Thyroid gland (tissue), 4 donors: ENCODE measurements at regions not wholly inside any gene's neighbourhood (a gene's known extent, or its start where the extent isn't known, plus 50 kb on each side); places are given as distances from the start of the nearest gene placed in this dataset.

Experiments used
- DNase-seq, 2 donors: peaks; one replicate each; pipeline ENCODE4 v3.0.0-alpha.2; 2019
- H3K27ac ChIP-seq, 3 donors: fragments of 200-600 bp; sonication (generic); 1 replicate in 2 of 3; 2 replicates in 1 of 3; pipeline ENCODE4 v1.5.1; 2016 to 2019; ENCODE audit warnings: mild to moderate bottlenecking in 1 of 3, moderate library complexity in 1 of 3
- H3K27me3 ChIP-seq: fragments of 200-600 bp; sonication (generic); one replicate; pipeline ENCODE4 v1.5.1; 2019
- H3K36me3 ChIP-seq, 2 donors: fragments of 200-600 bp; sonication (generic); one replicate each; pipeline ENCODE4 v1.5.1; 2016 to 2019
- H3K4me1 ChIP-seq, 2 donors: fragments of 200-600 bp; sonication (generic); one replicate each; pipeline ENCODE4 v1.5.1; 2017 to 2019
- H3K4me3 ChIP-seq, 3 donors: fragments of 200-600 bp; sonication (generic); replicated peaks in 1 of 3; 1 replicate in 2 of 3; 2 replicates in 1 of 3; pipeline ENCODE4 v1.5.1; 2016; ENCODE audit warnings: mild to moderate bottlenecking in 1 of 3
- H3K9me3 ChIP-seq: fragments of 200-600 bp; sonication (generic); one replicate; pipeline ENCODE4 v1.5.1; 2017
- CTCF ChIP-seq, 6 experiments: fragments of 200-600 bp in 3 of 6; fragments of 450-650 bp in 3 of 6; sonication (generic) in 3 of 6; IDR thresholded peaks; one replicate each; pipeline ENCODE4 v1.5.1; 2016 to 2019; ENCODE audit warnings: antibody characterized with exemption in 6 of 6, mild to moderate bottlenecking in 2 of 6, inconsistent platforms in 1 of 6, moderate library complexity in 1 of 6
- POLR2A ChIP-seq, 2 donors: fragments of 450-650 bp; IDR thresholded peaks; one replicate each; pipeline ENCODE4 v1.6.1; 2017; ENCODE audit warnings: antibody characterized with exemption in 2 of 2, mild to moderate bottlenecking in 2 of 2, moderate library complexity in 1 of 2
- WGBS, 2 donors: methylation state at CpG; one replicate each; pipeline ENCODE4 v1.1.5; 2017; 5-methylcytosine and 5-hydroxymethylcytosine counted together
- intact Hi-C: fragments of 100-400 bp; cut with DNase I; formaldehyde crosslinking; loops from one replicate; pipeline ENCODE4 v1.15.1; 2023

GRCh38 chr15:29942548-29942947, 120.3 kb upstream of the TJP1 start:
- no peaks in the 10 kb centered on the region for H3K9me3 ChIP-seq
- H3K4me3 ChIP-seq: no peak overlapping the region
- no peaks in the 10 kb centered on the region for H3K36me3 ChIP-seq
- no peak for TF ChIP-seq POLR2A (IDR thresholded peaks at IDR 0.05)
- no peak for TF ChIP-seq CTCF (IDR thresholded peaks at IDR 0.05)
- no peaks in the 10 kb centered on the region for H3K27me3 ChIP-seq
- 38 to 49% methylated on average over 7 of the region's 7 CpGs for WGBS, 2 donors
- H3K4me1 ChIP-seq: peaks cover 0 to 5% of the 10 kb centered on the region in 2 donors
- no peak overlapping the region for H3K27ac ChIP-seq
- intact Hi-C loops: loop anchor here (10.0 kb wide), 1 partner anchor 62 kb away; no protein-coding TSS in a partner anchor
- peak; percentile 43 to 44 for DNase-seq

- peak; percentile 11 to 30 for DNase-seq
- H3K4me1 ChIP-seq: peaks cover 0 to 5% of the 10 kb centered on the region in 2 donors
- intact Hi-C loops: loop anchor here (10.0 kb wide), 1 partner anchor 63 kb away; no protein-coding TSS in a partner anchor
- H3K27me3 ChIP-seq: no peaks in the 10 kb centered on the region
- no peak overlapping the region for H3K4me3 ChIP-seq
- 38 to 40% methylated on average over 3 of the region's 3 CpGs for WGBS, 2 donors
- TF ChIP-seq CTCF (IDR thresholded peaks at IDR 0.05): peak in 4 of 6 experiments; percentile 30 to 58 (median 48)
- no peak for TF ChIP-seq POLR2A (IDR thresholded peaks at IDR 0.05)
- no peaks in the 10 kb centered on the region for H3K9me3 ChIP-seq
- H3K36me3 ChIP-seq: no peaks in the 10 kb centered on the region
- no peak overlapping the region for H3K27ac ChIP-seq
Measured at GRCh38 chr15:29942143-29942542, 119.9 kb upstream of the TJP1 start.

GRCh38 chr15:29939404-29939803, 117.1 kb upstream of the TJP1 start:
- DNase-seq: no peak
- 95 to 100% methylated on average over 1 of the region's 1 CpG for WGBS, 2 donors
- intact Hi-C loops: loop anchor here (10.0 kb wide), 1 partner anchor 275 kb away; no protein-coding TSS in a partner anchor
- Histone ChIP-seq H3K4me3 (no peak overlapping the region), H3K9me3 (no peaks in the 10 kb centered on the region), H3K36me3 (no peaks in the 10 kb centered on the region), H3K4me1 (peaks cover 0 to 5% of the 10 kb centered on the region in 2 donors), H3K27ac (no peak overlapping the region), H3K27me3 (no peaks in the 10 kb centered on the region)
- TF ChIP-seq POLR2A (IDR thresholded peaks at IDR 0.05): no peak
- no peak for TF ChIP-seq CTCF (IDR thresholded peaks at IDR 0.05)

- TF ChIP-seq POLR2A (IDR thresholded peaks at IDR 0.05) (no peak), CTCF (IDR thresholded peaks at IDR 0.05) (no peak)
- Histone ChIP-seq H3K27ac (no peak overlapping the region), H3K4me1 (peaks cover 0 to 5% of the 10 kb centered on the region in 2 donors), H3K9me3 (no peaks in the 10 kb centered on the region), H3K36me3 (no peaks in the 10 kb centered on the region), H3K4me3 (no peak overlapping the region), H3K27me3 (no peaks in the 10 kb centered on the region)
- no peak for DNase-seq
- 77 to 80% methylated on average over 14 of the region's 14 CpGs for WGBS, 2 donors
- intact Hi-C loops: loop anchor here (10.0 kb wide), 1 partner anchor 274 kb away; no protein-coding TSS in a partner anchor
Measured at GRCh38 chr15:29938361-29939335, 116.4 kb upstream of the TJP1 start.

GRCh38 chr15:29937956-29938355, 115.7 kb upstream of the TJP1 start:
- intact Hi-C loops: loop anchor here (10.0 kb wide), 1 partner anchor 273 kb away; no protein-coding TSS in a partner anchor
- TF ChIP-seq POLR2A (IDR thresholded peaks at IDR 0.05): no peak
- TF ChIP-seq CTCF (IDR thresholded peaks at IDR 0.05): no peak
- no peak overlapping the region for H3K27ac ChIP-seq

More at GRCh38 chr15:29937956-29938355, 115.7 kb upstream of the TJP1 start:
- H3K4me3 ChIP-seq: no peak overlapping the region
- no peaks in the 10 kb centered on the region for H3K9me3 ChIP-seq
- H3K4me1 ChIP-seq: peaks cover 0 to 5% of the 10 kb centered on the region in 2 donors
- H3K27me3 ChIP-seq: no peaks in the 10 kb centered on the region
- DNase-seq: no peak
- WGBS, 2 donors: 87 to 92% methylated on average over 2 of the region's 2 CpGs
- H3K36me3 ChIP-seq: no peaks in the 10 kb centered on the region
